C4-2B (cell line): ENCODE measurements at regions not wholly inside any gene's neighbourhood (a gene's known extent, or its start where the extent isn't known, plus 50 kb on each side); places are given as distances from the start of the nearest gene placed in this dataset.

ENCODE experiments used
- H3K27ac ChIP-seq: fragments of 450-650 bp; 2 replicates; pipeline ENCODE4 v1.5.1; 2017
- ZFX ChIP-seq: fragments of 450-650 bp; IDR thresholded peaks from 2 replicates; pipeline ENCODE4 v1.6.1; 2017
- TF ChIP-seq, protein P1 (sequence below): fragments of 450-650 bp; conservative IDR thresholded peaks from 2 replicates; pipeline ENCODE4 v1.5.1; 2017; ENCODE audit warnings: mild to moderate bottlenecking

DNA sequence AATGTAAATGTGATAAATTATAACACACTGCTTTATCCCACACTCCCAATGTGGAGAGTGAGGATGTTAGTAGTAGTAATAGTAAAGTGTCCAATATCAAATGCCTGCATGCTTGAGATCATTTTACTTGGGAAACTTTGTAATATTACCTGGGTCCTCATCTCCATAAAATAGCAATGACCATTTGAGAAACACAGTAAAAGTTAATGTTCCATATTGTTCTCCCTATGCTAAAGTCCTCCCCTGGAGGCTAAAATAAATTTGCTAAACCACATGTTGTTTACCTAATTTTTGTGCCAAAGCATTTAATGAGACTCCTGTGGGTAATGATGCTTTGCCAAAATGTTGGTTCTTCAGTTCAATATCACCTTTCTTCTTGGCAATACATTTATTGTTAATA, 291.2 kb downstream of the CDH10 start:
- TF ChIP-seq, protein P1, sequence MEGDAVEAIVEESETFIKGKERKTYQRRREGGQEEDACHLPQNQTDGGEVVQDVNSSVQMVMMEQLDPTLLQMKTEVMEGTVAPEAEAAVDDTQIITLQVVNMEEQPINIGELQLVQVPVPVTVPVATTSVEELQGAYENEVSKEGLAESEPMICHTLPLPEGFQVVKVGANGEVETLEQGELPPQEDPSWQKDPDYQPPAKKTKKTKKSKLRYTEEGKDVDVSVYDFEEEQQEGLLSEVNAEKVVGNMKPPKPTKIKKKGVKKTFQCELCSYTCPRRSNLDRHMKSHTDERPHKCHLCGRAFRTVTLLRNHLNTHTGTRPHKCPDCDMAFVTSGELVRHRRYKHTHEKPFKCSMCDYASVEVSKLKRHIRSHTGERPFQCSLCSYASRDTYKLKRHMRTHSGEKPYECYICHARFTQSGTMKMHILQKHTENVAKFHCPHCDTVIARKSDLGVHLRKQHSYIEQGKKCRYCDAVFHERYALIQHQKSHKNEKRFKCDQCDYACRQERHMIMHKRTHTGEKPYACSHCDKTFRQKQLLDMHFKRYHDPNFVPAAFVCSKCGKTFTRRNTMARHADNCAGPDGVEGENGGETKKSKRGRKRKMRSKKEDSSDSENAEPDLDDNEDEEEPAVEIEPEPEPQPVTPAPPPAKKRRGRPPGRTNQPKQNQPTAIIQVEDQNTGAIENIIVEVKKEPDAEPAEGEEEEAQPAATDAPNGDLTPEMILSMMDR = no peak
- no peak for TF ChIP-seq ZFX
- no peak overlapping the region for H3K27ac ChIP-seq

DNA sequence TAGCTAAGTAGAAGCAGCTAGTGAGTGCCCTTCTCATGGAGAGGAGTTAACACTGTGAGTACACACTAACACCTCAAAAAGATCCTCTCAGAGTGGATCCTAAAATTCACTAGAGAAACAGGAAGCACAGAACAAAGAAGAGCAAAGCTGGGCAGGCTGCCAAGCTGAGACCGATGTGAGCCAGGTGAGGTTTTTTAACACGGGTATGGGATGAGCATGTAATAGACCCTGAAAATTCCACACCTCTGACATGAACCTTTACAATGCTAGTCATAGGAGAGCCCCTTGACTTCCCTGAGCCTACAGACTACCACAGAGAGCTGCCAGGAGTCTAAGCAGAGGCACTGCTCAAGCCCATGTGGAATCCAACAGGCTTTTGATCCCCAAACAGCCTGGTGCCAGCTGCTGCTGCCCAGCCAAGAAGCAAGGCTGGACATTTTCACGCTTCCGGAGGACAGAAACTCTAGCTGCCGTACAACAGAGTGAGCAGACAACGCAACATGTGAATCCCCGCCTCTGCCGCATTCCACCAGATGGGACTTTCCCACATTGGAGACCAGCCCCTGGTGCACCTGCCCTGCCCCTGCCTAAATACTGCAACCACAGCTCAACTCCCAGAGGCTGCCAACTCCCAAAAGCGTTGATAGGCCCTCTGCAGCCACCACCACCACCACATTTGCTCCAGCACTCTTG, 280.8 kb downstream of the CDH10 start:
- no peak for TF ChIP-seq ZFX
- TF ChIP-seq, protein P1 = no peak
- no peak overlapping the region for H3K27ac ChIP-seq

GRCh38 chr5:24364711-24365110, 280.1 kb downstream of the CDH10 start:
- TF ChIP-seq ZFX = no peak
- TF ChIP-seq, protein P1 = no peak

DNA sequence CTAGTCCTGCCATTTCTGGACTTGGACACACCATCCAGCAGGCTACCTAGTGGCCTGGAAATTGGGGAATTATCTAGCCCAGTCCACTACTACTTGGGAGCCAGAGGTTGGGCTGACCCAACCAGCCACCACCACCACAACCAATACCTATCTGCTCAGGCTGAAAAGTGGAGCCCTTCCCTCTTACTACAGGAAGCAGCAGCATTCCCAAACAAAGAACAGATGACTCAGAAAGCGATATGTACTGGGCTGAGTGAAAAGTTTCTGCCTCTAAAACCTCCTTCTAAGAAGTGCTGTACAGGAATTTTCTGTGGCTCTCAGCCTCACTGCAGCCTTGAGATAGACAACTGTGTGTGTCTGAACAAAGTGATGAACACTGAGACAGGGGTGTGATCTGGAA, 279.4 kb downstream of the CDH10 start:
- TF ChIP-seq ZFX = no peak
- TF ChIP-seq, protein P1 = no peak
- H3K27ac ChIP-seq = no peak overlapping the region

More at GRCh38 chr5:24364711-24365110, 280.1 kb downstream of the CDH10 start:
- H3K27ac ChIP-seq = no peak overlapping the region

GRCh38 chr5:24367216-24367615, 277.6 kb downstream of the CDH10 start:
- H3K27ac ChIP-seq = no peak overlapping the region
- TF ChIP-seq ZFX = no peak
- TF ChIP-seq, protein P1 = no peak

GRCh38 chr5:24368115-24368514, 276.7 kb downstream of the CDH10 start:
- TF ChIP-seq, protein P1 = peak; percentile 42
- TF ChIP-seq ZFX = no peak
- no peak overlapping the region for H3K27ac ChIP-seq

- H3K27ac ChIP-seq = no peak overlapping the region
Measured at GRCh38 chr5:24376210-24376609, 268.6 kb downstream of the CDH10 start.

More at GRCh38 chr5:24376210-24376609, 268.6 kb downstream of the CDH10 start:
- TF ChIP-seq ZFX = no peak
- TF ChIP-seq, protein P1 = no peak
